ENCODE measurements at regions not wholly inside any gene's neighbourhood (a gene's known extent, or its start where the extent isn't known, plus 50 kb on each side); places are given as distances from the start of the nearest gene placed in this dataset.

GRCh38 chr2:220168891-220169546, 541.6 kb downstream of the SLC4A3 start:
- DNase-seq (ENCODE audit: low spot score) = no peak

DNA sequence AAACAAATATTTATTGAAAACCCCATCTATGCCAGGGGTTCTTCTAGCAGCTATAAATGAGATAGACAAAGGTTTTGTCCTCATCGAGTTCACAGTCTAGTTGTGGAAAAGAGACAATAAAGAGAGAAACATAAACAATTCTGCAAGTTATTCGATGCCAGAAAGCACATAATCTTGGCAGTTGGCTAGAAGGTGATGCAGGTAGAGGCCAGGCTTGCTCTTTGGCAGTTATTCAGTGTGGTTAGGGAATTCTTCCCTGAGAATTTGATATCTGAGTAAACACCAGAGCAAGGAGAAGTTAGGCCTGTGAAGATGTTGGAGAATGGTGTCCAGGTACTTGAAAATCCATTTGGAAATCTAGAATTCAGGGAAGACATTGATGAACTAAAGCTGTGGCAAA, 547.4 kb downstream of the SLC4A3 start:
- no peak for DNase-seq (ENCODE audit: low spot score)

DNA sequence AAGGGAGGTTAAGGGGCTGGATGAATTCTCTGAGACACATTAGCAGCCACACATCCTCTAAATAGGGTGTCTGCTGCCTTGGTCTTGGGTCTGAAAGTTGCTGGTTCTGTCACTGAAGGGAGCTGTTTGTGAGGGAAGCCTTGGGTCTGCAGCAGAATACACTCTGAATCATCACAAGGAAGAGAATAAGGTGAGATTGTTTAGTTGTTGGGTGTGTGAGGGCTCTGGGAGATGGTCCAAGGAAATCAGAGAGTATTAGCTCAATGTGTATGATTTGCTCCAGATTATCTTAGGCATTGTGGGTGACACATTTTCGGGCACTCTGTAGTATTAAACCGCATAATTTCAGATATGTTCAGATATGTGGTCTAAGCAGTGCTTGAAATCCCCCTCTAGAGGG, 548.5 kb downstream of the SLC4A3 start:
- no peak for DNase-seq (ENCODE audit: low spot score)

- DNase-seq (ENCODE audit: low spot score) = no peak
Measured at GRCh38 chr2:220178991-220179695, 551.7 kb downstream of the SLC4A3 start.

GRCh38 chr2:220181165-220181564, 553.7 kb downstream of the SLC4A3 start:
- no peak for DNase-seq (ENCODE audit: low spot score)

DNA sequence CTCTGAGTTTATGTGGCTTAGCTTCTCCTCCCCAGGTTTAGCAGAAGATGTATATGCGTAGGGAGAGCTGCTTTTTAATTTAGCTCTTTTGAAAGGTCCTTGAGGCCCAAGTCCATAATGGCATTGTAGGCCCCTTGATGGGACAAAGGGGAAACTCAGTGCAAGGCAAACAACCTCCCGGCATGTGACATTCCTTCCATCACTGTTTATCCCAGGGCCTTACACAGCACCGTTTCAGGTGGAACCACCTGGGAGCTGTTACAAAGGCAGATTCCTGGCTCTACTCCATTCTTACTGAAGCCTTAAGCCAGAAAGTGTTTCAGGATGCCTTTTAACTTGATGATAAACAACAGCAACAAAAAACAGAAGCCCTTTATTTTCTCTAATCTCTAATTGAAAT, 555.4 kb downstream of the SLC4A3 start:
- DNase-seq (ENCODE audit: low spot score) = no peak

GRCh38 chr2:220185766-220186305, 558.4 kb downstream of the SLC4A3 start:
- DNase-seq (ENCODE audit: low spot score) = no peak

- no peak for DNase-seq (ENCODE audit: low spot score)
Measured at GRCh38 chr2:220188031-220188430, 560.6 kb downstream of the SLC4A3 start.

GRCh38 chr2:220191031-220191430, 563.6 kb downstream of the SLC4A3 start:
- DNase-seq (ENCODE audit: low spot score) = no peak

DNA sequence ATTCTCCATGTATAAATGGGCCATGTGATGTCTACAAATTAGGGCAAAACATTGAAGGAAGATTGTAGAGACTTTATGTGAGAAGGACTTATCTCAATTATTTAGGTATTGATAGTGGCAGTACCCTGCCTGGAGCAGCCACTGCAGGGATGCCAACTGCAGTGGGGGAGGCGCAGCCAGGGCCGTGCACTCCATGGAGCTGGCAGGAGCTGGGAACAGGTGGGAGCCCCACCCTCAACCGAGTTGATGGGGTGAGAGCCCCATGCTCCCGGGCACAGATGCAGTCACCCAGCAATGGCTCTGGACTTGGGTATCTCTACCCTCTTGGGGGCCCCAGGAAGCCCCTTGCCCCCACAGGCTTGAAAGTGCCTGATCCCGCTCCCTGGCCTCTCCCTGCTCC, 564.3 kb downstream of the SLC4A3 start:
- no peak for DNase-seq (ENCODE audit: low spot score)

DNA sequence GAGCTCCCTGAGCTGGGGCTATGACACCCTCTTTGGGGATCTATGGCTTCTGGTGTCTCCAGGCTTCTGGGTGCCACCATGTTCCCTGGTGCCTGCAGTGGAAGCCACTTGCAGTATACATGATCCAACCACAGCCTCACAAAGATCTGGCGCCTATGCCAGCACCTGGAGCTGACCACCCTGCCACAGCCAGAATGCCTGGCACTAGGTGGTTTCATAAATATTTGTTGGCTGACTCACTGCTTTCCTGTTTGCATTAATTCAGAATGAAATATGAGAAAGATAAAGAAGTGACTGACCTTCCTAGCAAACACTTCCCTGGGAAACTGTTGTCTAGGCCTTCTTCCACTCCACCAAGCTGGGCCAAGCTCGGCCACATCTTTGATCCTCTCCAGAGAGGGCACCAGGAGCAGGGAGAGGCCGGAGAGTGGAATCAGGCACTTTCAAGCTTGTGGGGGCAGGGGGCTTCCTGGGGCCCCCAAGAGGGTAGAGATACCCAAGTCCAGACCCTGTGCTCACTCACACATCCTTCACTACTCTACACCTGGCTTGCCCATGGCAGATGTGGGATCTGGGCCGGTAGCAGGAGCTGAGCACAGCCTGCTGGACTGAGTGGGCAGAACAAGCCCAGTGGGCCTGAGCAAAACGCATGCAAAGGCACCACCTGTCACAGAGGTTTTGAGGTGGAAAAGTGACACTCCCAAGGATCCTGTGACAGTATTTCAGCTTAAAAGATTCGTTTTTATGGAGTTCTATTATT, 565.7 kb downstream of the SLC4A3 start:
- DNase-seq (ENCODE audit: low spot score) = no peak

- no peak for DNase-seq (ENCODE audit: low spot score)
Measured at GRCh38 chr2:220194630-220195584, 567.5 kb downstream of the SLC4A3 start.

DNA sequence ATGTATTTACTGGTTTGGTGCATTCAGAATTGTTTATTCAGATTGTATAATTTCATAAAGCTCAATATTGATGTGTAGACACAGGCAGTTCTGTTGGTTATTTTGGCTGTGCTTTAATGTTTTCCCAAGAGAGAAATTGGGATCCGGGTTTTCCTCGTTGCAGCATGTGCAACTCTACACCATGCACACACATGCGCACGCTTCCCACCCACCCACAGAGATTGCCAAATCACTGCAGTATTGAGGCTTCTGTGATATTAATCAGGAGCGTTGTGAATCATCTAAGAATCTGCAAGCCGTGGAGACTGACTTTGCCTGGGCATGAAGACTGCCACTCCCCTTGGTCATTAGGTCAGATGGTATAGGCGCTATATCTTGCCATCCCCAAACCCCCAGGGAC, 571.5 kb downstream of the SLC4A3 start:
- peak; percentile 45 for DNase-seq (ENCODE audit: low spot score)

DNA sequence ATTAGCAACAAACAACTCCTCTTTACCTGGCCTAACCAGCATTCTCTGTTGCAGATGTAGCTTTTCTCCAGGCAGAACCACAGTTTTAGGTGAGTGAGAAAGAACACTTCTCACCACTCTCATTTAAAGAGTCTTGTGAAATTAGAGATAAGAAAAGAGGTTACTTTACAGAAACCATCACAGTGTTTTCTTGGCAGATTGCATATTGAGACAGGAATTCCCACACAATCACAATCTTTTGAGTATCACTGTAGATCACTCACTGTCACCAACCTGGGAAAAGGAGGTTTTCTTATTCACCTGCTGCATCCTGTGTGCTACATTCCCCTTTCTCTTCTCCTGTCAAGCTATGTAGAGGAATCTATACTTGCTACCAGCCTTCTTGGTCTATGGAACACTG, 574.6 kb downstream of the SLC4A3 start:
- no peak for DNase-seq (ENCODE audit: low spot score)

DNA sequence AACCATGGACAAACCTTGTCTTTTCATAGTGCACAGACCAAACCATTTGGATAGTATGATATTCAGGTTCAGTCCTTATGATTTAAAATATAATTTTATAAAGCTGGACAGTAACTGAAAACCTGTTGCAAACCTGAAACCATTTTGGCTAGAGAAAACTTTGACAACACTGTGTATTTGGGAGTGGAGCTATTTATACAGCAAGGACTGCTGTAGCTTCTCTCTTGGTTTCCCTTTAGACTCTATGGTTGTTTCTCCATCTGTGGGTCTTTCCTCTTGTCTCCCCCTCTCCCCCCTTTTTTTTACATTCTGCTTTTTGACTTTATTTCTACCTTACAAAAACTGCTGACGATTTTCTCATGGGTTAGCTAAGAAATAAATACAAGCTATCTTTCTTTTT, 581.7 kb downstream of the SLC4A3 start:
- DNase-seq (ENCODE audit: low spot score) = no peak

GRCh38 chr2:220209751-220210150, 582.3 kb downstream of the SLC4A3 start:
- DNase-seq (ENCODE audit: low spot score) = no peak

GRCh38 chr2:220212296-220213080, 585.1 kb downstream of the SLC4A3 start:
- DNase-seq (ENCODE audit: low spot score) = no peak

DNA sequence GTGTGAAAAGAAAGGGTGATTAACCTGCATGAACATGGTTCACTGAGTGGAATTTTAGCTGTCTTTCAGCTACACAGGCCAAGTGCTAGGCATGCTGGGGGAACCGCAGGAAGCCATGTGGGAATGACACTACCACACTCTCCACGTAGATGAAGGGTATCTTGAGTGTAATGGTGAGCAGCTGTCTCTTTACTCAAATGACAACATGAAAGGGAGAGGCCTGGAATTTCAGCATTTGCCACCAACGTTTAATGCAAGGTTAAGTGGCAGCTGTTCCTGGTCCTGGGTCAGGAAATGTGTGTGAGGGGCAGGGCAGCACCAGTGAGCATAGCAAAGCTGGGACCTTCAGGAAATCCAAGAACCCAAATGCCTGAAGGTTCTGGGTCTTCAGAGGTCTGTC, 588.4 kb downstream of the SLC4A3 start:
- DNase-seq (ENCODE audit: low spot score) = no peak

DNA sequence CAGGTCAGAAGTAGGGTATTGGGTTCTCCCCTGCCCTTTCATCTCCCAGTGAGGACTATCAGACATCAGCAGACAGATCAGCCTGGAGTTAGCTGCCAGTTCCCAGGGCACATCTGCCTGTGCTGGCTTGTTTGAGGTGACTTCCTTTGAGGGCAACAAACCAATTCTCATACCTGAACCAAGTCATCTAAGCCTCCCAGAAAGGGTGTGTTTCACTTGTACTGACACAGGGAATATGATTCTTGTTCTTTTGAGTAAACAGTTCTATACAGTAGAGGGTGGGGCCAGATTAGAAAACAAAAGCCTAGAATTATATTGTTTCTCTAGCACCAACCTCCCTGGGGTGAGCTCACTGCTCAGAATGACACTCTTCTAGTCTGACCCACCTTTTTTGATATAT, 591.9 kb downstream of the SLC4A3 start:
- no peak for DNase-seq (ENCODE audit: low spot score)

DNA sequence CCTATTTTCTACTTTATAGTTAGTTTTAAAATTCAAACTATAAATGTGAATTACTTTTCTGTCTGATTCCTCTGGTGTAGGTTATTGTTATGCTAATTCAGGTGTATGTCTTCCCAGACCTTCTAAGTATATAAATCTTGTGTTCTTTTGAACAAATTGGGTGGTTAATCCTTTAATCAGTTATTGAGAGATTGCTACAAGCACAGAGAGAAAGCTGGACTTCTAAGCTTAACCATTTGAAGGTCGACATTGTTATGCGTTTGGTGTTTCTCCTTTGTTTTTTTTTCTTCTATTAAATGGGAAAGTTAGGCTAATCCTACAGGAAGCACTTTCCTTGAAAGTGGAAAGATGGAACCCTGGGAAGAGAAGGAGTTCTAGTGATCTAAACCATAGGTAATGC, 592.6 kb downstream of the SLC4A3 start:
- no peak for DNase-seq (ENCODE audit: low spot score)

- no peak for DNase-seq (ENCODE audit: low spot score)
Measured at GRCh38 chr2:220221992-220222391, 594.6 kb downstream of the SLC4A3 start.

Measured in Ammon's horn (tissue), 1 donor.